ENCODE measurements at regions not wholly inside any gene's neighbourhood (a gene's known extent, or its start where the extent isn't known, plus 50 kb on each side); places are given as distances from the start of the nearest gene placed in this dataset.

GRCh38 chr13:87003265-87003664 lies 667.9 kb upstream of the SLITRK5 start:
- intact Hi-C loops (cut with micrococcal nuclease; ENCODE audit: unreplicated experiment) (no loop called here), in situ Hi-C loops (cut with HindIII; ENCODE audit: low pct_unique_long_range_greater_than_20kb, low sequenced_read_pairs) (no loop called here)
- BruUV-seq (replicated peaks) = no TSS peak
- no peak overlapping the region for H3K4me3 ChIP-seq (ENCODE audit: low read depth in 2 of 2, low read length in 2 of 2)
- H3K27ac ChIP-seq (ENCODE audit: low read length) = no peak overlapping the region
- ChIA-PET POLR2A (no interaction called here), CTCF (no interaction called here)
- no peaks in the 10 kb centered on the region for H3K36me3 ChIP-seq (ENCODE audit: control insufficient read depth, insufficient read depth, low read length)
- DNase-seq (ENCODE audit: low read depth, low spot score) (no peak), ATAC-seq (no peak)
- no peaks in the 10 kb centered on the region for H3K9me3 ChIP-seq (ENCODE audit: control insufficient read depth, insufficient read depth, low read depth, low read length)
- H3K4me1 ChIP-seq (ENCODE audit: control insufficient read depth, insufficient read depth, low read length) = no peaks in the 10 kb centered on the region
- H3K27me3 ChIP-seq (ENCODE audit: control insufficient read depth, insufficient read depth, low read length) = no peaks in the 10 kb centered on the region
- TF ChIP-seq CTCF (IDR thresholded peaks at IDR 0.05) (no peak), SIN3A (IDR thresholded peaks at IDR 0.05; ENCODE audit: borderline replicate concordance, insufficient read depth, low read depth, low read length) (no peak), POLR2AphosphoS5 (IDR thresholded peaks at IDR 0.05; ENCODE audit: low read depth, low read length) (no peak), TCF7L2 (IDR thresholded peaks at IDR 0.05; ENCODE audit: low read depth, low read length) (no peak)
- TF ChIP-seq, protein P1, sequence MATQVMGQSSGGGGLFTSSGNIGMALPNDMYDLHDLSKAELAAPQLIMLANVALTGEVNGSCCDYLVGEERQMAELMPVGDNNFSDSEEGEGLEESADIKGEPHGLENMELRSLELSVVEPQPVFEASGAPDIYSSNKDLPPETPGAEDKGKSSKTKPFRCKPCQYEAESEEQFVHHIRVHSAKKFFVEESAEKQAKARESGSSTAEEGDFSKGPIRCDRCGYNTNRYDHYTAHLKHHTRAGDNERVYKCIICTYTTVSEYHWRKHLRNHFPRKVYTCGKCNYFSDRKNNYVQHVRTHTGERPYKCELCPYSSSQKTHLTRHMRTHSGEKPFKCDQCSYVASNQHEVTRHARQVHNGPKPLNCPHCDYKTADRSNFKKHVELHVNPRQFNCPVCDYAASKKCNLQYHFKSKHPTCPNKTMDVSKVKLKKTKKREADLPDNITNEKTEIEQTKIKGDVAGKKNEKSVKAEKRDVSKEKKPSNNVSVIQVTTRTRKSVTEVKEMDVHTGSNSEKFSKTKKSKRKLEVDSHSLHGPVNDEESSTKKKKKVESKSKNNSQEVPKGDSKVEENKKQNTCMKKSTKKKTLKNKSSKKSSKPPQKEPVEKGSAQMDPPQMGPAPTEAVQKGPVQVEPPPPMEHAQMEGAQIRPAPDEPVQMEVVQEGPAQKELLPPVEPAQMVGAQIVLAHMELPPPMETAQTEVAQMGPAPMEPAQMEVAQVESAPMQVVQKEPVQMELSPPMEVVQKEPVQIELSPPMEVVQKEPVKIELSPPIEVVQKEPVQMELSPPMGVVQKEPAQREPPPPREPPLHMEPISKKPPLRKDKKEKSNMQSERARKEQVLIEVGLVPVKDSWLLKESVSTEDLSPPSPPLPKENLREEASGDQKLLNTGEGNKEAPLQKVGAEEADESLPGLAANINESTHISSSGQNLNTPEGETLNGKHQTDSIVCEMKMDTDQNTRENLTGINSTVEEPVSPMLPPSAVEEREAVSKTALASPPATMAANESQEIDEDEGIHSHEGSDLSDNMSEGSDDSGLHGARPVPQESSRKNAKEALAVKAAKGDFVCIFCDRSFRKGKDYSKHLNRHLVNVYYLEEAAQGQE (IDR thresholded peaks at IDR 0.05; ENCODE audit: insufficient read depth in 1 of 2, low read depth in 2 of 2, low read length in 1 of 2) = no peak

GRCh38 chr13:87005511-87005910 lies 665.7 kb upstream of the SLITRK5 start:
- Histone ChIP-seq H3K9me3 (ENCODE audit: control insufficient read depth, insufficient read depth, low read depth, low read length) (peaks cover 15% of the 10 kb centered on the region; the same call in 1 of the 2 replicates), H3K36me3 (ENCODE audit: control insufficient read depth, insufficient read depth, low read length) (no peaks in the 10 kb centered on the region), H3K4me3 (ENCODE audit: low read depth in 2 of 2, low read length in 2 of 2) (no peak overlapping the region), H3K4me1 (ENCODE audit: control insufficient read depth, insufficient read depth, low read length) (no peaks in the 10 kb centered on the region), H3K27ac (ENCODE audit: low read length) (no peak overlapping the region), H3K27me3 (ENCODE audit: control insufficient read depth, insufficient read depth, low read length) (no peaks in the 10 kb centered on the region)
- intact Hi-C loops (cut with micrococcal nuclease; ENCODE audit: unreplicated experiment) (no loop called here), in situ Hi-C loops (cut with HindIII; ENCODE audit: low pct_unique_long_range_greater_than_20kb, low sequenced_read_pairs) (no loop called here)
- no TSS peak for BruUV-seq (replicated peaks)
- ATAC-seq = no peak
- POLR2A ChIA-PET = no interaction called here
- DNase-seq (ENCODE audit: low read depth, low spot score) = no peak
- TF ChIP-seq POLR2AphosphoS5 (IDR thresholded peaks at IDR 0.05; ENCODE audit: low read depth, low read length) (no peak), SIN3A (IDR thresholded peaks at IDR 0.05; ENCODE audit: borderline replicate concordance, insufficient read depth, low read depth, low read length) (no peak), CTCF (IDR thresholded peaks at IDR 0.05) (no peak), TCF7L2 (IDR thresholded peaks at IDR 0.05; ENCODE audit: low read depth, low read length) (no peak)
- TF ChIP-seq, protein P1 (IDR thresholded peaks at IDR 0.05; ENCODE audit: insufficient read depth in 1 of 2, low read depth in 2 of 2, low read length in 1 of 2) = no peak
- CTCF ChIA-PET = no interaction called here
